ENCODE measurements at regions not wholly inside any gene's neighbourhood (a gene's known extent, or its start where the extent isn't known, plus 50 kb on each side); places are given as distances from the start of the nearest gene placed in this dataset.

- no peak for FAIRE-seq
- H3K4me2 ChIP-seq (ENCODE audit: insufficient read depth, low read length) = no peak overlapping the region
- intact Hi-C loops (cut with micrococcal nuclease) = loop anchor here (5.0 kb wide), 2 partner anchors 276 to 386 kb away; no protein-coding TSS in a partner anchor
Measured at GRCh38 chr7:81501220-81501619, 268.6 kb downstream of the HGF start.

More at GRCh38 chr7:81501220-81501619, 268.6 kb downstream of the HGF start:
- TF ChIP-seq FOS (IDR thresholded peaks at IDR 0.05; ENCODE audit: borderline replicate concordance, insufficient read depth, low read length) (no peak), JUN (IDR thresholded peaks at IDR 0.05; ENCODE audit: borderline replicate concordance, insufficient read depth, insufficient read length, low read depth) (no peak), POLR2AphosphoS5 (IDR thresholded peaks at IDR 0.05; ENCODE audit: insufficient read depth, low read depth, low read length) (no peak), MYC (IDR thresholded peaks at IDR 0.05; ENCODE audit: low read depth, low read length) (no peak), POLR2A (IDR thresholded peaks at IDR 0.05; ENCODE audit: low read depth, low read length) (no peak), EZH2 (IDR thresholded peaks at IDR 0.05; ENCODE audit: borderline replicate concordance, low read depth, low read length, severe bottlenecking) (no peak), CTCF (IDR thresholded peaks at IDR 0.05; ENCODE audit: extremely low read depth in 1 of 2, insufficient read depth in 1 of 2, low read depth in 1 of 2, low read length in 2 of 2) (no peak), GATA2 (IDR thresholded peaks at IDR 0.05; ENCODE audit: insufficient read depth, insufficient read length, low read depth, low read length) (no peak), MAX (IDR thresholded peaks at IDR 0.05; ENCODE audit: insufficient read depth, insufficient read length) (no peak)
- BruUV-seq (replicated peaks) = no TSS peak
- Histone ChIP-seq H3K36me3 (ENCODE audit: control insufficient read depth in 2 of 2, extremely low read depth in 1 of 2, insufficient read depth in 2 of 2, low read length in 2 of 2) (no peaks in the 10 kb centered on the region), H3K79me2 (ENCODE audit: control insufficient read depth, insufficient read depth, low read length) (no peaks in the 10 kb centered on the region), H3K9me3 (replicated peaks; ENCODE audit: control insufficient read depth, insufficient read depth, low read length) (no peaks in the 10 kb centered on the region), H3K9me1 (replicated peaks; ENCODE audit: control insufficient read depth, extremely low read depth, insufficient read depth, low read length) (no peaks in the 10 kb centered on the region), H3K9ac (replicated peaks; ENCODE audit: extremely low read depth, insufficient read depth, low read length) (no peak overlapping the region), H4K20me1 (replicated peaks; ENCODE audit: control insufficient read depth, extremely low read depth, insufficient read depth, low read length) (no peaks in the 10 kb centered on the region), H3K4me3 (replicated peaks in 1 of 3; ENCODE audit: insufficient read depth in 1 of 3, low read depth in 1 of 3, low read length in 3 of 3) (no peak overlapping the region), H3K27ac (ENCODE audit: insufficient read depth, low read depth, low read length) (no peak overlapping the region), H3K4me1 (ENCODE audit: control insufficient read depth, extremely low read depth, insufficient read depth, low read length) (peaks cover 14% of the 10 kb centered on the region), H2AFZ (ENCODE audit: low read depth, low read length) (no peak overlapping the region), H3K27me3 (ENCODE audit: control insufficient read depth in 2 of 2, insufficient read depth in 2 of 2, low read length in 2 of 2) (no peaks in the 10 kb centered on the region)
- CTCF ChIA-PET = interaction anchor here (0.6 to 4.8 kb wide), 38 partner anchors 10 to 1228 kb away, joined by 3 to 185 read pairs (median 4); partner anchors contain the start of gene HGF
- POLR2A ChIA-PET = no interaction called here
- peak; percentile 40 for DNase-seq (ENCODE audit: low read depth, low spot score)
- dilution Hi-C loops (cut with MboI; ENCODE audit: extremely low pct_ligation_motif_present, low sequenced_read_pairs) = loop anchor here (25.0 kb wide), 1 partner anchor 261 kb away; the partner anchor contains the start of gene HGF
